GM13976 (cell line): ENCODE measurements at regions not wholly inside any gene's neighbourhood (a gene's known extent, or its start where the extent isn't known, plus 50 kb on each side); places are given as distances from the start of the nearest gene placed in this dataset.
A peak's percentile ranks its signal among the peaks of the same experiment; 100 is the strongest.
"Not testable (repeated sequence)": the region's sequence is repeated elsewhere in the genome, so short reads cannot be mapped to it uniquely, and the experiment has no call there.

Experiments
- DNase-seq: peaks from one replicate; pipeline ENCODE4 v3.0.0; 2012; ENCODE audit warnings: low spot score
- in situ Hi-C: fragments of 300-500 bp; cut with MboI; formaldehyde crosslinking; loops from one replicate; pipeline ENCODE4 v1.12.0; 2022; ENCODE audit warnings: low sequenced_read_pairs, mixed read lengths, inconsistent platforms; ENCODE audit not compliant: unreplicated experiment
- TF ChIP-seq, protein P1 (sequence below): IDR thresholded peaks from 2 replicates; pipeline ENCODE4 v1.5.1; 2012; ENCODE audit warnings: borderline replicate concordance, mild to moderate bottlenecking; ENCODE audit not compliant: insufficient read depth; ENCODE audit errors: extremely low read depth, missing control alignments, control extremely low read depth

DNA sequence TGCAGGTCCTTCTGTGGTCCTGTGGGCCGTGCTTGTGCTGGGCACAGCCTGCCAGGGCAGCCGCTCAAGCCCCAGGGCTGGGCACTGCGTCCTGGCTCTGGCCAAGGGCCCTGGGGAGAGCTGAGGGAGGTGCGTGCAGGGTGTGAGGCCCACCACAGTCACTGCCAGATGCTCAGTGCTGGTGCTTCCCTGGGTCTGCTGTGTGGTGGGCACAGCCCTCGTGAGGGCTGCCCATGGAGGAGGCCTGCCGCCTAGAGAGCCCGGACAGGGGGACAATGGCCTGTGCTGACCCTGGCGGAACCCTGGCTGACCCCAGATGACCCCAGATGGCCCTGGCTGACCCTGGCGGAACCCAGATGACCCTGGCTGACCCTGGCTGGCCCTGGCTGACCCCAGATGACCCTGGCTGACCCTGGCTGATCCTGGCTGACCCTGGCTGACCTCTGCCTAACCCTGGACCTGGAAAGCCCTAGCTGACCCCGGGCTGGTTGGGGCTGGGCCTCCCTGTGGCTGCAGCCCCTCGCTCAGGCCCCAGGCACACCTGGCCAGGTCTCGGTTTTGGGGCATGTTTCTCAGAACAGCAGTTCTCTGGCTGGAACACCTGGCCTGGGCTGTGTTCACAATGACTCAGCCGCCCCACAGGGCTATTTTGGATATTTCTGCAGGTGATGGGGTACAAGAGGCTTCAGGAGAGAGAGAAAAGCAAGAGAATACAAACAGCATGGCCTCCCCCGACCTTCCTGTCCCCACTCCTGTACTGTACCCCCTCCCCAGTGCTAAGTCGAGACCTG lies 55.4 kb downstream of the TMEM121 start:
- TF ChIP-seq, protein P1, sequence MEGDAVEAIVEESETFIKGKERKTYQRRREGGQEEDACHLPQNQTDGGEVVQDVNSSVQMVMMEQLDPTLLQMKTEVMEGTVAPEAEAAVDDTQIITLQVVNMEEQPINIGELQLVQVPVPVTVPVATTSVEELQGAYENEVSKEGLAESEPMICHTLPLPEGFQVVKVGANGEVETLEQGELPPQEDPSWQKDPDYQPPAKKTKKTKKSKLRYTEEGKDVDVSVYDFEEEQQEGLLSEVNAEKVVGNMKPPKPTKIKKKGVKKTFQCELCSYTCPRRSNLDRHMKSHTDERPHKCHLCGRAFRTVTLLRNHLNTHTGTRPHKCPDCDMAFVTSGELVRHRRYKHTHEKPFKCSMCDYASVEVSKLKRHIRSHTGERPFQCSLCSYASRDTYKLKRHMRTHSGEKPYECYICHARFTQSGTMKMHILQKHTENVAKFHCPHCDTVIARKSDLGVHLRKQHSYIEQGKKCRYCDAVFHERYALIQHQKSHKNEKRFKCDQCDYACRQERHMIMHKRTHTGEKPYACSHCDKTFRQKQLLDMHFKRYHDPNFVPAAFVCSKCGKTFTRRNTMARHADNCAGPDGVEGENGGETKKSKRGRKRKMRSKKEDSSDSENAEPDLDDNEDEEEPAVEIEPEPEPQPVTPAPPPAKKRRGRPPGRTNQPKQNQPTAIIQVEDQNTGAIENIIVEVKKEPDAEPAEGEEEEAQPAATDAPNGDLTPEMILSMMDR = no peak
- in situ Hi-C loops = no loop called here
- DNase-seq = peak; percentile 66

DNA sequence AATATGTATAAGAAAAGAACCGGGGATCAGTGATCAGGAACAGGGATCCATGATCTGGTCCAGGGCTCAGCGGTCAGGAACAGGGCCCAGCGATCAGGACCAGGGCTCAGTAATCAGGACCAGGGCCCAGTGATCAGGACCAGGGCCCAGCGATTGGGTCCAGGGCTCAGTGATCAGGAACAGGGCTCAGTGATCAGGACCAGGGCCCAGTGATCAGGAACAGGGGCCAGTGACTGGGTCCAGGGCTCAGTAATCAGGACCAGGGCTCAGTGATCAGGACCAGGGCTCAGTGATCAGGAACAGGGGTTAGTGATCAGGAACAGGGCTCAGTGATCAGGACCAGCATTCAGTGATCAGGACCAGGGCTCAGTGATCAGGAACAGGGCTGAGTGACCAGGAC lies 56.3 kb downstream of the TMEM121 start:
- TF ChIP-seq, protein P1 = no peak
- in situ Hi-C loops = no loop called here
- peak; percentile 47 for DNase-seq

DNA sequence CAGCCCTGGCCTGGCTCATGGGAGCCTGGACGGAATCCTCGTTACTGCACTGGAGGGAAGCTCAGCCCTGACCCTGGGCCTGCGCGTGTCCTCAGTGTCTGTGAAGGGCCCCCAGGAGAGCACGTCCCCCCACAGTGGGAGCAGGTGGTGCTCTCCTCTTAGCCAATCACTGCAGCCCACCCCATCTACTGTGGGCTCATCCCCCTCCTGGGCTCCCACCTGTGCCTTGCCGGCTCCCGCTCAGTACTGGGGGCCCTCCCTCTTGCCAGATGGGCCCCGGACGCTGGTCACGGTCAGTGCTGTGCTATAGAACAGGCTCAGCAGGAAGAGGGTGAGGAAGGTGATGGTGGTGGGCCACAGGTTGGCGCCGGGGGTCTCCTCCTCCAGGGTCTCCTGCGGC lies 57.5 kb downstream of the TMEM121 start:
- DNase-seq = not testable (repeated sequence)

DNA sequence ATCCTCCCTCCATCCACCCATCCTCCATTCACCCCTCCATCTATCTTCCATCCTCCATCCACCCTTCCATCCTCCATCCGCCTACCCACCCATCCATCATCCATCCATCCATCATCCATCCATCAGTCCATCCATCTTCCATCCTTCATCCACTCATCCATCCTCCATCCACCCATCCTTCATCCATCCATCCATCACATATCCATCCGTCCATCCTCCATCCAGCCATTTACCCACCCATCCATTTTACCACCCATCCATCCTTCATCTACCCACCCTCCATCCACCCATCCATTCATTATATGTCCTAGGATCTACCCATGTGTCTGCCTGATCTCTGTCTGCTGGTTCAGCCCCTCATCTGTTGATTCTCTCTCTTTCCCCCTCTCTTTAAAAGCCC lies 58.9 kb downstream of the TMEM121 start:
- in situ Hi-C loops = loop anchor here (5.0 kb wide), 1 partner anchor 122 kb away; no protein-coding TSS in a partner anchor
- not testable (repeated sequence) for DNase-seq

More for the DNA sequence above, 57.5 kb downstream of the TMEM121 start:
- in situ Hi-C loops = not testable (repeated sequence)

DNA sequence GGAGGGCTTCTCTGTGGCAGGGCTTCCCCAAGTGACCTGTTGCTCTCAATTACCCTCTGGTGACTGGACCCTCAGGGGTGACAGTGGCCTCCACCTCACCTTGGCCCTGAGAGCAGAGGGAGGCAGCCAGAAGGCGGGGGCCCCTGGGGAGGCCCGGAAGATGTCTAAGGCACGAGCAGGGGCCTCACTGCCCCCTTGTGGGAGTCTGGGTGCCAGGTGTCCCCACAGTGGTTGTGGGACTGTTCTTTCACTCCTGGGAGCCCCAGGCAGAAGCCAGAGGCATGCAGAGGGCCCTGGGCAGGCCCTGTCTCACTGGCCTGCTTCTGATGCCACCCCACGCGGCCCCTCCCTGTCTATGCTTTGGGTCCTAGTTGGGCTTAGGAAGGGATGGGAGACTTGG lies 59.3 kb downstream of the TMEM121 start:
- not testable (repeated sequence) for DNase-seq
- in situ Hi-C loops = loop anchor here (5.0 kb wide), 1 partner anchor 122 kb away; no protein-coding TSS in a partner anchor

DNA sequence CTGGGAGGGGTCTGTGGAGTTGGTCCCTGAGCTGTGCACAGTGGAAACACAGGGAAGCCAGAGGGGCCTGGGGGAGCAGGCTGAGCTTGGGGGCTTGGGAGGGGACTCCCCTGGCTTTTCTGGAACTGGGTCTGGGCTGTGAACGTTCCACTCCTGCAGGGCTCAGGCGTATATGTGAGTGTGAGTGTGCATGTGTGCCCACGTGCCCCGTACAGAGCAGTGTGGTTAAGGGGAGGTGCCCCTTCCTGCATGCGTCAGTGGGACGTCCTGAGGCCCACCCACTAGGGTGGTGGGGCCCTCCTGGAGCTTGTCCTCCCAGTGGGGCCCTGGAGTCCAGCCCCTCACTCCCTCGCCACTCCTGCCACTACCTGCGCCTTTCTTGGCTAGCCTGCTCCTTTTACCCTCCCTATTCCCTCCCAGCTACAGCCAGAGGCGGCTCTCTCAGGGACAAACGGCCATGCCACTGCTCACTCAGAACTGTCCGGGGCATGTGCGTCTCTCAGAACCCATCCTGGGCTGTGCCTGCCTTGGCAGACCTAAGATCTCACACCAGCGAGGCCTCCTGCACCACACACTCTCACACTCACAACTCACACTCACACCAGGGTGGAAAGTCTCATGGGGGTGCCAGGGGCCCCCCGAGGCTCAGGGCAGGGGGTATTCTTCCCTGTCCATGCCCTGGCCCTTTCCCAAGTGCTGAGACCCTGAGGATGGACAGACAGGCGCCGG lies 59.9 kb downstream of the TMEM121 start:
- in situ Hi-C loops = loop anchor here (5.0 kb wide), 1 partner anchor 121 kb away; no protein-coding TSS in a partner anchor
- not testable (repeated sequence) for DNase-seq

DNA sequence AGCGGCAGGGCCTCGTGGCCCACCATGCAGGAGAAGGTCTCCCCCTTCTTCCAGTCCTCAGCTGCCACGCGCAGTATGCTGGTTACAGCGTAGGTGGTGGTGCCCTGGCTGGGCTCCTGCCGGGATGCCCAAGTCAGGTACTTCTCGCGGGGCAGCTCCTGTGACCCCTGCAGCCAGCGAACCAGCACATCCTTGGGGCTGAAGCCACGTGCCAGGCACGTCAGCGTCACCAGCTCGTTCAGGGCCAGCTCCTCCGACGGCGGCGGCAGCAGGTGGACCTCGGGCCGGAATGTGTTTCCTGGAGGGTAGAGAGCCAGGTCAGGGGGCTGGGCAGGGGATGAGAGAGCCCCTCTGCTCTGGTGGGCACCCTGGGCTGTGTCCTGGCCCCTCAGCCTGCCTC lies 60.7 kb downstream of the TMEM121 start:
- in situ Hi-C loops = loop anchor here (5.0 kb wide), 1 partner anchor 120 kb away; no protein-coding TSS in a partner anchor

DNA sequence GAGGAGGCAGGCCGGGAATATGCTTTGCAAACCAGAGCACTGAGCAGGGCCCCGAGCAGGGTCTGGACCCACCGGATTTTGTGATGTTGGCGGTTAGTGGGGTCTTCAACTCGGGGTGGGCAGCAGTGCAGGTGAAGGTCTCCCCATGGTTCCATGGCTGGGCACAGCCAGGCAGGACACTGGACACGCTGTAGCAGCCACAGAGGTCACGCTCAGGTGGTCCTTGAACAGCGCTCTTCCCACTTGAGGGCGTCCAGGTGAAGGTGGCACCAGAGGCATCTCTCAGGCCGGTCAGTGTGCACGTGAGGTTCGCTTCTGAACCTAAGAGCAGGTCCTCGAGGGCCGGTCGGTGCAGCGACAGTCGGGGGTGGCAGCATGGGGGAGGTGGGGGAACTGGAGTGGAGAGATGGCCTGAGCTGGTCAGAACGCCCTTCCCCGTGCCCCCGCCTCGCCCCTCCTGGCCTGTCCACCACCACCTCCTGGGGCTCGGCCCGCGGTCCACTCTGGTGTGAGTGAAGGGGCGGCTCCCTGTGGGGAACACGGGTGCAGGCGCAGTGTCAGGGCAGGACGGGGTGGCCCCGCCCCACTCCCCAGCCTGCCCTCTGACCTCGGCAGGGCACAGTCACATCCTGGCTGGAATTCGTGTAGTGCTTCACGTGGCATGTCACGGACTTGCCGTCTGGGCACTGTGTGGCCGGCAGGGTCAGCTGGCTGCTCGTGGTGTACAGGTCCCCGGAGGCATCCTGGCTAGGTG lies 61.3 kb downstream of the TMEM121 start:
- in situ Hi-C loops = loop anchor here (5.0 kb wide), 1 partner anchor 120 kb away; no protein-coding TSS in a partner anchor

More for the DNA sequence above, 60.7 kb downstream of the TMEM121 start:
- not testable (repeated sequence) for DNase-seq

DNA sequence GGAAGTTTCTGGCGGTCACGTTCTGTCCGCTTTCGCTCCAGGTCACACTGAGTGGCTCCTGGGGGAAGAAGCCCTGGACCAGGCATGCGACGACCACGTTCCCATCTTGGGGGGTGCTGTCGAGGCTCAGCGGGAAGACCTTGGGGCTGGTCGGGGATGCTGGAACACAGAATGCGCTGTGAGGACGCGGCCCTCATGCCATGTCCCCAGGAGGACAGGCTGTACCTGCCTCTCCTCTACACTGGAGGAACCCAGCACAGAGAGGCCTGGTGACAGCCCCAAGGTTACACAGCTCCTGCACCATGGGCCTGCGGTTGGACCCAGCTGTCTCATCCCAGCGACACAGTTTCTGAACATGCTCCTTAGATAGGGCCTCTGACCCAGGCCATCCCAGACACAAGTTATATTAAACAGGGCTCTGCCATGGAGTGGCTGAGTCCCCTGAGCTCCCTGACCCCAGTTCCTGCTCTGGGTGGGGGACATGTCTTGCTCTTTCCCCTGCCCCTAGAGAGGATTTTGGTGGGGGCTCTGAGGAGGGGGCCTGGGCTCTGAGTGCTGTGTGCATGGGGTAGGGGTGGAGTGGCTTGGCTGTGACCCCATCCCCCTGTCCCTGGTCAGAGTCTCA lies 62.0 kb downstream of the TMEM121 start:
- peak; percentile 34 for DNase-seq
- TF ChIP-seq, protein P1 = no peak
- in situ Hi-C loops = loop anchor here (5.0 kb wide), 1 partner anchor 119 kb away; no protein-coding TSS in a partner anchor

More for the DNA sequence above, 61.3 kb downstream of the TMEM121 start:
- not testable (repeated sequence) for DNase-seq
